Activated T-cell treated with anti-CD3 and anti-CD28 coated beads, Interleukin-2, amount 50 U/mL, for 24 hours (primary cell): ENCODE measurements at regions not wholly inside any gene's neighbourhood (a gene's known extent, or its start where the extent isn't known, plus 50 kb on each side); places are given as distances from the start of the nearest gene placed in this dataset.

Source experiments
- DNase-seq: peaks from one replicate; pipeline ENCODE4 v3.0.0-alpha.2; 2020
- H3K27ac Mint-ChIP-seq: 2 replicates; pipeline ENCODE4 v1.8.0; 2020; ENCODE audit warnings: mild to moderate bottlenecking, mixed read lengths
- H3K27me3 Mint-ChIP-seq: 2 replicates; pipeline ENCODE4 v1.8.0; 2020; ENCODE audit warnings: mixed read lengths
- H3K36me3 Mint-ChIP-seq: 2 replicates; pipeline ENCODE4 v1.8.0; 2020; ENCODE audit warnings: low read depth, mixed read lengths
- H3K4me1 Mint-ChIP-seq: 2 replicates; pipeline ENCODE4 v1.8.0; 2020; ENCODE audit warnings: low read depth, mixed read lengths
- H3K4me3 Mint-ChIP-seq: 2 replicates; pipeline ENCODE4 v1.8.0; 2020; ENCODE audit warnings: mild to moderate bottlenecking, moderate library complexity, mixed read lengths
- H3K9me3 Mint-ChIP-seq: 2 replicates; pipeline ENCODE4 v1.8.0; 2020; ENCODE audit warnings: mixed read lengths

- peak; percentile 73 for DNase-seq
- peaks cover 62% of the 10 kb centered on the region for H3K27me3 Mint-ChIP-seq
- no peak overlapping the region for H3K27ac Mint-ChIP-seq
Observed at GRCh38 chr17:81345228-81346089, 49.8 kb upstream of the BAHCC1 start.

More at GRCh38 chr17:81345228-81346089, 49.8 kb upstream of the BAHCC1 start:
- peak overlapping the region; percentile 44 for H3K4me3 Mint-ChIP-seq
- no peaks in the 10 kb centered on the region for H3K9me3 Mint-ChIP-seq
- H3K36me3 Mint-ChIP-seq, result no peaks in the 10 kb centered on the region
- H3K4me1 Mint-ChIP-seq, result peaks cover 25% of the 10 kb centered on the region
